Right forelimb (tissue), 1 donor: ENCODE measurements at regions not wholly inside any gene's neighbourhood (a gene's known extent, or its start where the extent isn't known, plus 50 kb on each side); places are given as distances from the start of the nearest gene placed in this dataset.
"Not testable (repeated sequence)": the region's sequence is repeated elsewhere in the genome, so short reads cannot be mapped to it uniquely, and the experiment has no call there.

Experiments used
- DNase-seq: peaks from one replicate; pipeline ENCODE4 v3.0.0-alpha.2; 2018

DNA sequence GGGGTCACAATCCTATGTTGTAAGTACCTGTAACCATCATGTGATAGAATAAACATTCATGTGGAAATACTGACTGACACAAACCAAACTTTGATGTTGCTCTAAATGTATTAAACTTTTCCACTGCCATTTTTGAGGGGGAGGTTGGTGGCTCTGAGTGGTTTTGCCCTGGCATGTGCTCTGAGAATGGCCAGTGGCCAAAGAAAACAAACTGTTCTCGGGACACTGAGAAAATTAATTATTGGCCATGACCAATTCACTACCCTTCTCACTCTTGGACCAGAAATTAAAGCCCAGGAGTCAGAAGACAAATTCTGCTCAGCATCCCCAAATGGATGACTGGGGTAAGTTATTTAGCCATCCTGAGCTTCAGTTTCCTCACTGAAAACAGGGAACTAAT is 195.9 kb downstream of the XPNPEP1 start:
- no peak for DNase-seq

DNA sequence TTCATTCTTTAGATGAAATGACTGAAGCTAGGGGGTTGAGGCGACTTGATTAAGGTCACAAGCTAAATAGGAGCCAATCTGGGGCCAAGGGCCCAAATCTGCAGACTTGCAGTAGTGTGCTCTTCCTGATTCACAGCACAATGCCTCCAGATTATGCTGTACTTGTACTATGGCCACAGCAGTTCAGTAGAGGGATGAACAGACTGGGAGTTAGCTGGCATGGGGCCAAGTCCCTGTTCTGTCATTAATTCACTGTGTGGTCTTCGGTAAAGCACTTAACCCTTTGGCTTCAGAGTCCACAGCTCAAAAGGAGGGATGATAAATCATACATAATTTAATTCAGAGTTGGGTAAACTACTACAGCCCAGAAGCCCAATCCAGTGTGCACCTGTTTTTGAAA is 196.8 kb downstream of the XPNPEP1 start:
- no peak for DNase-seq

DNA sequence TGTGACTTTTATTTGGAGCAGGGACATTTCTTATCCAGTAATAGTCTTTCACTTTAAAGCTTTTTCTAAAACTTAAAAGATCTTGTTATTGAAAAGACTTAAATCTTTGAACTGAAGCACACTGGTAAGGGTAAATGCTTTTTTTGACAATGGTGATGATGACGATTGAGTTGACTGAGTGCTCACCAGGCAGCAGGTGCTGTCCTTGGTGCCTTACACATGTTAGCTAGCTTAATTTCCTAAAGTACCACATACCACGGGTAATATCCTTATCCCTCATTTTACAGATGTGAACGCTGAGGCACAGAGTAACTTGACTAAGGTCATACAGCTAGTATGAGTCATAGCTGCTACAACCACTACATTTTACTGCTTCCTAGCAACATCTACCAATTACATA is 200.0 kb downstream of the XPNPEP1 start:
- DNase-seq: no peak

DNA sequence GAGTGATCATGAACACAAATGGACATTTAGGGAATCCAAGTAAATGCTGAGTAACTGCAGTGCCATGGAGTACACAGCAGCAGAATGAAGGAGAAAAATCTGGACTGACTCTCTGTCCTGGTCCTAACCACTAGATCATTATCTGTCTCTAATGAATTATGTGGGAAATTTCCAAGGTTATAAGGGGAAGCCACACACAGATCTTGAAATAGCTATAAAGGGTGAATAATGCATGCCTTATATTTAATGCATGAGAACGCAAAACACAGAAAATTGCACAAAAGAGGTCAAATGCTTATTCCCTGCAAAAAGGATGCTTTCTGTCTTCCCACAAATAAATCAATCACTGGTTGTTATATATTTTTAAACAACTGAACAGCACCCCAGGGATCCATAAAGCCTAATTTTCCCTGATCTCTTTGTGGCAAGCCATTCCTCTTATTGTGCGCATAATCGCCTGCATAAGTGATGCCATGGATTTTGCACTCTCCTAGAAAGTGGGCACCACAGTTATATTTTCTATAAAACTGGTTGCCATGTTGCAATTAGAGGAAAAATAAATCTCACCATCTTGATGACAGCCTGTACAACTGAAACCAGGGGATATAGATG is 201.8 kb downstream of the XPNPEP1 start:
- DNase-seq: no peak

DNA sequence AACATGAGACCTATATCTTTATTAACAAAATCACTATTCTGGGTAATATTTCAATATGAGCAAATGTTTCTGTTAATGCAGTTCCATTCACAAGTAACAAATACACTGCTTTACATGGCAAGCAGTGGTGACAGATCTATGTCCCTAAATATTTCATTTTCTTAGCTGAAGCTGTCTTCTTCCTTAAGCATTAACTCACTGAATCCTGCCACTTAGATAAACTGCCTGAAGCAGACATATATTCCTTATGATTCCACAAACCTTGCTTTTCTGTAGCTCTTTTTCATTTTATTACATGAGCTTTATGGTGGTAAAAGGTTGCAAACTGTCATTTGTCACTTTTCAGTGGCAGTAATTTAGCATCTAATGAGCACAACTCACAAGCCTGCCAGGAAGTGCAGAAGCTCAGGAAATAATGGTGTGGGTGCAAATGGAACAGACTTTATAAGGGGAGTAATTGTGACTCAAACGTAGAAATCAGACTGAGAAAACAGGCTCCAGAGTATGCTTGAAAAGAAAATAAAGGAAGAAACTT is 217.2 kb downstream of the XPNPEP1 start:
- DNase-seq: no peak

DNA sequence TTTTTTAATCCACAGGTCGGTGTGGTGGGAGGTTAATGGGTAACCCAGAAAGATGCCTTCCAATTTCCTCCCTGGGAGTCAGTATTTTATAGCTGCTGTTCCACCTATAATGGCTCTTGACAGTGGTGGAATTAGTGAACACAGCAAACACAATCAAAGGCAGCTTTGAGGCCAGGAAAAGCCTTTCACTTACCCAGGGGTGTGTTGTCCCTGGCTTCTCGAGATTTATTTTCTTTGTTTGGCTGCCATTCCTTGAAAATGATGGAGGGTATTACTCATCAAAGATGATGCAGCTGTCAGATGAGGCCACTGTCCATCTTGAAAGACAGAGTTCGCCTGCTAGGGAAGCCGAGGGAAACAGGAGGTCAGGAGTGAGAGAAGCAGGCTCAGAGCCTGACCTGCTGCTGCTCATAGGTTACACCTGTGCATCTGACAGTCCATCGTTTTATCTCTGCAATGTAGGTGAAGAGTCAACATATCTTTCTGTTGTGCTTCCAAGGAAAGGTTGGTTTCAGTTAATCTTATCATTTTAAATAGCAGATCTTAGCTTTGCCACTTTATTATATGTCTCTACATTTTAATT is 221.6 kb downstream of the XPNPEP1 start:
- DNase-seq: no peak

DNA sequence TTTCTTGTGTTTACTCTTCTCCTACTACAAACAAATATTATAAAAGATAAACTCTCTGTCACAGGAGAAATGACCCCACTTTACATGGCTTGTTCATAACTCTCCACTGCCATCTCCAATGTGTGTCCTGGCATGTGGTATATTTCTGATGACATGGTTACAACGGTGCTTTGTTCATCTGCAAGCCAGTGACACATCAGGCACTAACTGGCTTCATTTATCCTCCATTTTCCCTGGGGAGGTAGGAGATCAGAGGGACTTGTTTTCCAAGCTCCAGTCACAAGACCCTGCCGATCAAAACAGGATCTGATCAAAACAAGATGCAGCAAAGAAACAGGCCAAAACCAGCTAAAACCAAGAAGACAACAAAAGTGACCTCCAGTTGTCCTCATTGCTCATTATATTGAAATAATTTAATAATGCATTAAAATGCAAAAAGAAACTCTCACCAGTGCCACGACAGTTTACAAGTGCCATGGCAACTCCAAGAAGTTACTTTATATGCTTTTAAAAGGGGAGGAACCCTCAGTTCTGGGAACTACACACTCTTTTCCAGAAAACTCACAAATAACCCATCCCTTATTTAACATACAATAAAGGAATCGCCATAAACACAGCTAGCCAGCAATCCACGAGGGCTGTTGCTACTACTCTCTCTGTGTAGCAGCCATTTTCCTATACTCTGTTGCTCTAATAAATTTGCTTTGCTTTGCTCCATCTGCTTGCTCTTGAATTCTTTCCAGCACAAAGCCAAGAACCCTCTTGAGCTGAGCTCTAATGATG is 224.2 kb downstream of the XPNPEP1 start:
- DNase-seq: no peak

DNA sequence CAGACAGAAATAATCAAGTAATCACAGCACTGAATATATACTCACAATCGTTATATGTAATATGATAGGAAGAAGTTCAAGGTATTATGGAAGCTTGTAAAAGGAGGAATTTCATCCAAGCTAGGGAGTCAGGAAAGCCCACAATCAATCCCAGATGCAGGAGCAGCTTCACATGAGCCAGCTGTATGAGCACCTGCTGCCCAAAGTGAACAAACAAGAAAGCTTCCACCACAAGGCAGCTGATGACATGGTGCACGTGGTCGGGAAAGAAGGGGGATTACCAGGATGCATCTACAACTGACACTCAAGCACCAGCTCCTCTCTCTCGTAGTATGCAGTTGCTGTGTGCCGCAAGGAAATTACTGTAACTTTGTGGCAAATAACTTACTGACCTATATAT is 225.2 kb downstream of the XPNPEP1 start:
- no peak for DNase-seq

DNA sequence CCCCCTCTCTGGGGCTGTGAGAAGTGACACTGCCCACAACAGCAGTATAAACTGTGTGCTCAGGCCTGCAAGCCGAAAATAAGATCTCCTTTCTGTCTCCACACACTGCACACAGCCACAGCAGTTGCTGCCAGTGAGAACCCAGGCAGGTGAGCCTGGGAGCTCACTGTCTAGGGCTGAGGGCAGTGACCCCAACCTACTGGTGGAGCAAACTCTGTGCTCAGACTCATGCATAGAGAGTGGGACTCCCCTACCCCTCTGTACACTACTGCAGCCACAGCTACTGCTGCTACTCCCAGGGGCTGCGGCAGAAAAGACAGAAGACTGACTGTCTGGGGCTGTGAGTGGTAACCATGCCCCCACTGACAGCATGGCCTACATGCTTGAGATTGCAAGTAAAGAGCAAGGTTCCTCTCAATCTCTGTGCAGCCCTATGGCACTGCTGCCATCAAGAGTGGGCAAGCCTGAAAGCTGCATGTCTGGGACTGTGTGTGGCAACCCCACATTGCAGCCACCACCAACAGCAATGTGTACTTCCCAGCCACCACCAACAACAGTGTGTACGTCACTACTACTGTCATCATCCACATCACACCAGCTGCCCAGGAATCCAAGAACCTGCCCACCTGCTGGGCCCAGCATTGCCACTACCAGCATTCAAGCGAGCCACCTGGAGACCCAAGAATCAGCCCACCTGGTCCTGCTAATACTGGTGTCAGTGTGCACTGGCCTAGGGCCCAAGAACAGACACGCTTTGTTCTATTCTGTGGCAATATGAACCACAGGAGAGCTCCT is 226.1 kb downstream of the XPNPEP1 start:
- DNase-seq: no peak

DNA sequence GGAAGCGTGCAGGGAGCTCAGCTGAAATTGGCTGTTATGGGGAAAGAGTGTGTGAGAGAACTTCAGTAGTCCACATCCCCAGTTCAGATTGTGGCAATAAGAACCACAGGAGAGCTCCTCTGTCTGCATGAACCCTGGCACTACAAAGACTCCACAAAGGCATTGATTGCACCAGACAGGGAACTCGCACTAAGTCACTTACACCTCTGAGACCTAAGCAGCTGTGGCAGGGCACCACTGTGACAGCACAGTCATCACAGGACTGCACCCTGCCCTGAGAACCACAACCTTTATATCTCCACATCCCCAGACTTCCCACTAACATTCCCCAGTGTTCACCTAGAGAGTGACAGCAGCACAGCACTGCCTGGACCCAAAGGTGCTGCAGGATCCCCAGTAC is 226.8 kb downstream of the XPNPEP1 start:
- DNase-seq: no peak

DNA sequence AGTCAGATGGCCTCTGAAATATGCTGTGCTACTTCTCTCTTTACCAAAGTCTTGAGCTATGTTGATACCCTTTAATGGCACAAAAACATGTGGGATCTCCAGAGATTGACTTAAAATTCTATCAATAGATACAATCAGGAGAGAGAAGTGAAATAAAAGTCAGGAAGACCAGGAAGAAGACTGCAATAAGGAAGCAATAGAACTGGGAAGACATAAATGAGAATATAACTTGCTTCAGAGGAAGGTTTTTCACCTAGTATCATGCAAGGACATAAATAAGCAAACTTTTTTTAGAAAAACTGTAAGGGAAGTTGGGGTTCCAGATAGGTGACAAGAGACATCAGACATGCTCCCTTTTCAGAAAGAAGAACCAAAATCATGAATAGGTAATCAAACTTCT is 227.3 kb downstream of the XPNPEP1 start:
- no peak for DNase-seq

DNA sequence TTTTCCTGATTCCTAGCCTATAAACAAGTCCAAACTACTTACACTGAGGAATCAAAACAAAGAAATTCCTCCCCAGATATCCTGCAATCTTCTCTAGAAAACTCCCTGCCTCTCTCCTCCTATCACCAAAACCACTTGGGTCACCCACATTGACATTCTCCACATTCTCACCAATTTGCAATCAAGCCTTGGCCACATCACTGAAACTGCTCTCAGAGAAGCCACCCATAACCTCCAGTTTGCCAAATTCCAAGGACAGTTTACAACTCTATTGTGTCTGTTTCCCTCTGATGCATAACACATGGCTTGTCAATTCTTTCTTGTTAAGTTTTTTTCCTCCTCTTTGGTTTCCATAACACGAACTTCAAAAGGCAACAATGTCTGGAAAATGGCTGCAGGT is 233.5 kb downstream of the XPNPEP1 start:
- DNase-seq: no peak

DNA sequence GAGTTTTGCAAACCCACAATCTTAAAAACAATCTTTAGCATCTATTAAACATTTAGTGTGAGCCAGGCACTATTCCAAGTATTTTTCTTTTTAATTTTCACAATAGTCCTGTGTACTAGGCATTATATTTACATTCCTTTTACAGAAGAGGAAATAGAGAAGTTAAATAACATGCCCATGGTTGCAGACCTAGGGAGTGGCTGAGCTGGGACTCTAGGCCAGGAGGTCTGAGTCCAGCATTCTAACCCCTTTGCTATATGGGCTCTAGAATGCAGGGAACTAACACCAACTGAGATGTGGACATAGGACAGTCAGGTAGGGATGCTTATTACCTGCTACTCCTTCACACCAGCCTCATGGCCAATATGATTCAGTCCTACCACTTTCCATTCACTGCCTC is 243.8 kb downstream of the XPNPEP1 start:
- no peak for DNase-seq

DNA sequence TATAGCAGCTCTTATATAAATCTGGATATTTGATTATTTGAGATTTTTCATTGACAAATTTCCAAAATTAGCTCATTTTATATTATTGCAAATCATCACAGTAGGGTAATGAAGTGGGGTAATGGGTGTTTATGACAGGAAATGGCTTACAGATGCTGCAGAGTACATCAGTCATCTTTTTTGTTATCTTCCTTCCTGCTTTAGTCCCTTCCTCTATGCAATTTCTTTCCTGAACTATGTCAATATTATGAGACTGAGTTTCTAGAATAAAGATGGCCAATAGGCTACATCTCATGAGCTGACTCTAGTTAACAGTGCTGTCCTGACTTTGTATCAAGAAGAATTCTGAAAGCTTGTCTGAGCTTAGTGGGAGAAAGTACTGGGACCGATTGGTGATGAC is 244.5 kb downstream of the XPNPEP1 start:
- DNase-seq: no peak

DNA sequence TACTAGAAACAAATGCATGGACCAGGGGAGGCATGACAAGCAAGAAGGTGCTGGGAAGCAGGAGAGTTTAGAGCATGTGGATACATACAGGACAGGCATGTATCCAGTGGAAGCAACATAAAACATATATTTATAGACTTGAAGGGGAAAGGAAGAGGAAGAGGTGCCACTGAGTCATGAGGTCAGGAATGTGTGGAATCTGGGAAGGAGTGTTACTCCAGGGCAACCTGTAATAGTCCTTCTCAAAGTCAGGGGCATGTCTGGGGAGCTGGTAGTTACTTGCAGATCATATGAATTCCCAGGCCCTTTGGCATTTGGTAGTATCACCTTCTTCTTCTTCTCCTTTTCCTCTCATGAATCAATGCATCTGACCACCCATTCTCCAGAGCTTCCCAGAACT is 246.6 kb downstream of the XPNPEP1 start:
- DNase-seq: no peak

DNA sequence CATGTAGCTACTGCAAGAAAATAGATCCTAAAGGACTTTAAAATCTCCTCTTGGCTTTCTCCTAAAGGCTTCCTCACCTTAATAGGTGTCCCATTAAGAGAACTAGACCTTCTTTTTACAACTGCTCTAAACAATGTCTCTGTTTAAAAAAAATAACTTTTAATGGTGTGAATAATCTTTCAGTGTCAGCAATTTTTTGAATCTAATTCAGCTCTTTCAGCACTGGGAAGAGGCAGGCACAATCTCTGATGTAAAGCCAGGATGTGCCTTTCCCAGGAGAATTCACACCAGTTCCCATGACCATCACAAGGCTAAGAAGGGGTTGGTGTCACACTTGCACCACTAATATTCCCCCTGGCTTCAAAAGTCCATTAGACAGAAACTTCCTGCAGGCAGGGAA is 254.6 kb downstream of the XPNPEP1 start:
- DNase-seq: no peak

DNA sequence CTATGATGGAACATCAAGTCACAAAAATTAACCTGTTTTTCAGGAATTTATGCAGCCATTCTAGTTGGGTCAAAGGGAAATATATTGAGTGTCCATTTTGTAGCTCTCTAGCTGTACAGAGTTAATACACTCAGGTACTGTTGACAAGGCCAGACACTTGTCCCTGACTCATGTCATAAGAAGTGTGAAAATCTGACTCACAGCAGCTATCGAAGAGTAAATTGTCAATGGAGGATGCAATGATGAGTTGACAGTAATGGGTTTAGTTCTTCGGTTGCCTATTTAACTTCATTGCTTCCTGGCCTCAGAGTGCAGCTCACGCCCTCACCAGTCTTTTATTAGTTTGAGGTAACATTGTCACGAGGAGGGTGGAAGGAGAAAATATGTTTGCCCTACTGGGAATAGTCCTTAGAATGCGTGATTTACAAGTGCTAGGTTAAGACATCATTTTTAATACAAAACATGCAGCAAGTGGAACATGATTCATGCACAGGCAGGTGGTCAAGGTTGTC is 255.1 kb downstream of the XPNPEP1 start:
- no peak for DNase-seq

DNA sequence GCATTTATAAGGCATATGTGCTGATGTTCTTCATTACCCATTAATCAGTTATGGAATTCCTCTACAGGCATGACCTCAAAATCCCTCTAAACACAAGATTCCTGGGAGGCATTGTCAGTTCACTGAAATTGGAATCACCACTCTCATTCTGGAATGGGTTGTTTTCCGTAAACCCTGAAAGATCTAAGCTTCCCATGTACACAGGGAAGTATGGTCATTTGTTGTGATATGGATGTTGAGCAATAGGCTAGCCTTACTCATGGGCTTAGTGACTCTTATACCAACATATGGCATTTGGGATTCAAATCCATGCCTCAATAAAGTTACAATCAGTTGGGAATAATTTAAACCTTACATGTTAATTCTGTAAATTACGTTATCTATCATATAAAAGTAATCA is 258.0 kb downstream of the XPNPEP1 start:
- no peak for DNase-seq

DNA sequence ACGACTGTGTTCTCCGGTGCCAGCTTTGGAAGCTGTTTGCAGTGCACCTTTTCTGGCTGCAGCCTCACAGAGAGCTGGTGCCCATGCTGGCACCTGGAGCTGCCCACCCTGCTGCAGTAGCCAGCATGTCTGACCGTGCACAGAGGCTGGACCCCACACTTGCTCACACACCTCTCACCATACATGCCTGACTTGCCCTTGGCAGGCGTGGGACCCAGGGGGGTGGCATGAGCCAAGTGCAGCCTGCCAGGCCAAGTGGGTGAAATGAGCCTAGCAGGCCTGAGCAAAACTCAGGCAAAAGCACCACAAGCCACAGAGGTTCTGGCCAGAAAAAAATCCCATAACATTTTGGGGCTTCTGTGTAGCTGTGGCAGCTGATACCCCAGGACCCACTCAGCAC is 258.8 kb downstream of the XPNPEP1 start:
- no peak for DNase-seq

DNA sequence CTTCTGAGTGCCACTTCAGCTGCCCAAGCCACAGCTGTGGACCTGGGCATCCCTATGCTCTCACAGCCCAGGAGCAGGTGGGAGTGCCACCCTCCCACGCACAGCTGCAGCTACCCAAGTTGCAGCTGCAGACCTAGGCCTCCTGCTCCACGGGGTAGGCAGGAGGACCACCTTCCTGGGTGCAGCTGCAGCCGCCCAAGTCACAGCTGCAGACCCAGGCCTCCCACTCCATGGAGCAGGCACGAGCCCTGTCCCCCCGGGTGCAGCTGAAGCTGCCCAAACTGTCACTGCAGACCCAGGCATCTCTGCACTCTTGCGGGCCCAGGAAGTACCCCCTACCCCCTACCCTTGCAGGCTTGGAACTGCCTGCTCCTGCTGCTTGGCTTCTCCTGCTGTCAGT is 260.2 kb downstream of the XPNPEP1 start:
- DNase-seq: no peak

DNA sequence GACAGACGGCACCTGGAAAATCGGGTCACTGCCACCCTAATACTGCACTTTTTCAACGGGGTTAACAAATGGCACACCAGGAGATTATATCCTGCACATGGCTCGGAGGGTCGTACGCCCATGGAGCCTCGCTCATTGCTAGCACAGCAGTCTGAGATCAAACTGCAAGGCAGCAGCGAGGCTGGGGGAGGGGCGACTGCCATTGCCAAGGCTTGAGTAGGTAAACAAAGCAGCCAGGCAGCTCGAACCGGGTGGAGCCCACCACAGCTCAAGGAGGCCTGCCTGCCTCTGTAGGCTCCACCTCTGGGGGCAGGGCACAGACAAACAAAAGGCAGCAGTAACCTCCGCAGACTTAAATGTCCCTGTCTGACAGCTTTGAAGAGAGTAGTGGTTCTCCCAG is 270.7 kb downstream of the XPNPEP1 start:
- DNase-seq: not testable (repeated sequence)

DNA sequence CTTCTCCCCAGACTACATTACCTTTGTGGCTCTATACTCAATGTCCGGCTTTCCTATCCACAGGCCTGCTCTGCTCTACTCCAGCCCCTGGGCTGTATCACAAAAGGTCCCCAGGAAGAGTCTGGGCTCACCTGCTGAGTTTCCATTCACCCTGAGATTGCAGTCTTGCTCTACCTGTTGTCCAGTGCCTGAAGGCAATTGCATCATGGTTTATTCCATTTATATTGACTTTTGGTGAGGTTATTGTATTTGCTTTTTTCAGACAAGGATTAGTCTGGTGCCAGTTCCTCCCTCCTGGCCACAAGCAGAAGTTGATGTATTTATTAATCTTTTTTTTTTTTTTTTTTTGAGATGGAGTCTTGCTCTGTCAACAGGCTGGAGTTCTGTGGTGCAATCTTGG is 273.1 kb downstream of the XPNPEP1 start:
- no peak for DNase-seq

DNA sequence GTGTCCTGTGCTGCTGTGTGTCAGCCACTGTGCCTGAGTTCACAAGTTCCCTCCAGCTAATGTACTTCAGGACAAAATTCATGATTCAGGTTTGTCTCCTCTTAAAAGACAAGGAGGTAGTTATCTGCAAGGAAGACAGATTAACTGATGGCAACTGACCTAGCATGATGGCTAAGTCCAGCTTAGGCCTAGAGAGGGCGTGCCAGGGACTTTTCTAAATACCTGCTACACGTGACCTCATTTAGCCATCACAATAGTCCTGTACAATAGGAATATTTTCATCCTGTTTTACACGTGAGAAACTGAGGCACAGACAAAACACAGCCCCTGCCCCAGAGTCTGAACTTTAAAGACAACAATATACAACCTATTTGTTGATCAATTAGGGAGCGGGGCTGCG is 275.7 kb downstream of the XPNPEP1 start:
- no peak for DNase-seq
